LNCaP clone FGC (cell line): ENCODE measurements at regions not wholly inside any gene's neighbourhood (a gene's known extent, or its start where the extent isn't known, plus 50 kb on each side); places are given as distances from the start of the nearest gene placed in this dataset.

Source experiments
- DNase-seq: peaks from one replicate; pipeline ENCODE4 v3.0.0-alpha.2; 2011; ENCODE audit warnings: low read depth
- H3K4me3 ChIP-seq: 2 replicates; pipeline ENCODE4 v1.5.1; 2011; ENCODE audit warnings: mild to moderate bottlenecking, low read depth, low read length, control low read depth
- CTCF ChIP-seq: IDR thresholded peaks from 2 replicates; pipeline ENCODE4 v1.5.1; 2012; ENCODE audit warnings: mild to moderate bottlenecking; ENCODE audit not compliant: control insufficient read depth, insufficient read depth; ENCODE audit errors: extremely low read depth

GRCh38 chr18:79583984-79584401 is 95.6 kb upstream of the CTDP1 start:
- no peak for DNase-seq
- TF ChIP-seq CTCF, result no peak
- no peak overlapping the region for H3K4me3 ChIP-seq

DNA sequence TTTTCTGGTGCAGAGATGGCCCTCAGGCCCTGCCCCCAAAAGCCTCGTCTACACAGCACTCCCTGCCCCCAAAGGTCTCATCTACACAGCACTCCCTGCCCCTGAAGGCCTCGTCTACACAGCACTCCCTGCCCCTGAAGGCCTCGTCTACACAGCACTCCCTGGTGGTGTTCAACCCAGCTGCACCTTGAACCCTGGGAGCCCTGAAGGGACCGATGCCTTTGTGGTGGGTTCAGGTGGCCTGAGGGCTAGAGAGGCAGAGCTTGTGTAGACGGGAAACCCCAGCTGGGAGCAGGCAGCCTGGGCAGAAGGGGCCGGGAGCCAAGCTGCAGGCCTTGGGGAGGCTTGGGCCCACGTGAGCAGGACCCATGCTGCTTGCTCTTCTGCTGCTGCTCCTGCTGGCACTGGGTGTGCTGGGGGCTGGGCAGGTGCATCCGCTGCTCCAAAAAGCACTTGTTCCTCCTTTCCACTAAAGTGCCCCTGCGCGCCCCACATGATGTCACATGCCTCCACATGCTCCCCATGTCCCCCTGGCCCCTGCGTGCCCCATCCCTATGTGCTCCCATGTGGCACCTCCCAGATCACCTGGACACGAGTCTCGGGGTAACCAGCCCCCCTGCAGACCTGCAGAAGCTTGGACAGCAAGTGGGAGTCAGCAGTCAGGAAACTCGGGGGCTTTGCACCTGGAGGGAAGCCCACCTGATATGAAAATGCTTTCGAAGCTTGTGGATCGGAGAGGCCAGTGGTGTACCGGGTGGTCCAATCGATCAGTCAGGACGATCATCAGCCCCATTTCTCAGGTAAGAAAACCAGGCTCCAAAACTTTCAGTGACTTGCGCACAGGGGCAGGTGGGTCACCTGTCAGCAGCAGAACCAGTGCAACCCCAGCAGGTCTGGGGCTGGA is 94.9 kb upstream of the CTDP1 start:
- DNase-seq, result no peak

GRCh38 chr18:79585395-79586370 is 93.9 kb upstream of the CTDP1 start:
- no peak for TF ChIP-seq CTCF
- DNase-seq, result no peak
- H3K4me3 ChIP-seq, result no peak overlapping the region

More for the DNA sequence above, 94.9 kb upstream of the CTDP1 start:
- no peak overlapping the region for H3K4me3 ChIP-seq
- TF ChIP-seq CTCF, result no peak

DNA sequence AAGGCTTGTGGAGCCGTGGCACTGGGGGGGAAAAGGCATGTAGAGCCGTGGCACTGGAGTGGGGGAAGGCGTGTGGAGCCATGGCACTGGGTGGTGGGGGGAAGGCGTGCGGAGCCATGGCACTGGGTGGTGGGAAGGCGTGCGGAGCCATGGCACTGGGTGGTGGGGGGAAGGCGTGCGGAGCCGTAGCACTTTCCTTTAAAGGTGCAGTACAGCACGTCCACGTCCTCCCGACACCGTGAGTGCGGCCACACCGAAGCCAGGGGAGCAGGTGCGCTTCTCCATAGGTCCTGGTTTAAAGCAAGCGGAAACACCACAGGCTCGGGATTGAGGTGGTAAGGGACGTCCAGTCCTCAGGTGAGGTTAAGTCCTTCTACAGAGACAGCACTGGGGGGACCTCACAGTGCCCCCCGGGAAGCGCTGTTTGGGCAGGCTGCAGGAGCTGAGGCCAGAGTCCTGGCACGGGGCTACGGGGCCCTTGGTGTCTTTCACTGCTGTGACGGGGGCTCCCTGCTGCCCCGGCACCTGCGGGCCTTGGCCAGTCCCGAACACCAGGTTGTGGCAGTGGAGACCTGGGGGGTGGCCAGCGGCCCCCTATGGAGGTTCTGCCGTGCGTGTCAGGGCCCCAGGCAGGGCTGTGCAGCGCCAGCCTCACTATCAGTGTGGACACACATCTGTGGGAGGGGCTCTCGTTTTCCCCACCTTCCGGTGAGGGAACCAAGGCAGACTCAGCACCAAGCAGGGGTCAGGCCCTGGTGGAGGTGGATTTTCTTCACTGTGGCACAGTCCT is 93.0 kb upstream of the CTDP1 start:
- DNase-seq, result no peak
- no peak for TF ChIP-seq CTCF

DNA sequence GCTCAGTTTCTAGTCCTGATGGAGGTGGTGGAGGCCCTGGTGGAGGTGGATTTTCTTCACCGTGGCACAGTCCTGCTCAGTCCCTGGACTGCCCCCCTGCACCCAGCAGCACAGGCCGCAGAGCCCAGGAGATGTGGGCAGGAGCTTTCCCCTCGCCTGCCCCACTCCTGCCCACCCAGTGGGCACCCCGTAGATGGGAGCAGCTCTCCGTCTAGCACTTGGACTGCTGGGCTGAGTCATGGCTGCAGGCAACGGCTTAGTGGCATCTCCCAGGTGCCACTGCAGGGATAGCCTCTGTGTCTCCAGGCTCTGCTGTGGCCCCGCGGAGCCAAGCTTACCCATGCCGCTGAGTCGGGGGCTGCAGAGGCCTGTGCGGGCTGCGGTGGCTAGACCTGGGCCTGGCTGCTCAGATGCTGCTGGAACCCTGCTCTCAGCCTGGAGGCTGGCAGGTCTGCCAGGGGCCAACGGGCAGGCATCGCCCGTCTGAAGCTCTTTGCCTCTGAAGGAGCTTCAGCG is 92.3 kb upstream of the CTDP1 start:
- no peak for TF ChIP-seq CTCF
- no peak overlapping the region for H3K4me3 ChIP-seq
- no peak for DNase-seq

More for the DNA sequence above, 93.0 kb upstream of the CTDP1 start:
- no peak overlapping the region for H3K4me3 ChIP-seq

- no peak for DNase-seq
- no peak overlapping the region for H3K4me3 ChIP-seq
- TF ChIP-seq CTCF, result no peak
Measured at GRCh38 chr18:79587779-79588635, 91.6 kb upstream of the CTDP1 start.
